NCI-H2227 (cell line): ENCODE measurements at regions not wholly inside any gene's neighbourhood (a gene's known extent, or its start where the extent isn't known, plus 50 kb on each side); places are given as distances from the start of the nearest gene placed in this dataset.

Source experiments
- DNase-seq: peaks from one replicate; lab custom pipeline; 2025; ENCODE audit not compliant: unreplicated experiment; lab: John Stamatoyannopoulos, UW

- no peak for DNase-seq
These were observed 320.9 kb upstream of the CITED2 start for GRCh38 chr6:139695361-139695760.

- no peak for DNase-seq
These were observed 319.3 kb upstream of the CITED2 start for GRCh38 chr6:139693735-139694134.

GRCh38 chr6:139690007-139690406, 315.6 kb upstream of the CITED2 start:
- no peak for DNase-seq

GRCh38 chr6:139687055-139687454, 312.6 kb upstream of the CITED2 start:
- DNase-seq, result no peak

GRCh38 chr6:139686308-139686707, 311.9 kb upstream of the CITED2 start:
- no peak for DNase-seq

GRCh38 chr6:139685009-139685408, 310.6 kb upstream of the CITED2 start:
- no peak for DNase-seq

GRCh38 chr6:139680819-139681218, 306.4 kb upstream of the CITED2 start:
- DNase-seq, result peak; percentile 22

GRCh38 chr6:139679516-139680179, 305.2 kb upstream of the CITED2 start:
- DNase-seq, result no peak

- no peak for DNase-seq
These were observed 302.3 kb upstream of the CITED2 start for GRCh38 chr6:139676718-139677117.

GRCh38 chr6:139666284-139666683, 291.8 kb upstream of the CITED2 start:
- no peak for DNase-seq

- no peak for DNase-seq
These were observed 289.5 kb upstream of the CITED2 start for GRCh38 chr6:139663996-139664395.

- DNase-seq, result no peak
These were observed 285.3 kb upstream of the CITED2 start for GRCh38 chr6:139659711-139660110.

GRCh38 chr6:139659196-139659595, 284.7 kb upstream of the CITED2 start:
- no peak for DNase-seq

- DNase-seq, result no peak
These were observed 282.7 kb upstream of the CITED2 start for GRCh38 chr6:139657119-139657518.

- peak; percentile 15 for DNase-seq
These were observed 281.6 kb upstream of the CITED2 start for GRCh38 chr6:139655783-139656705.

- no peak for DNase-seq
These were observed 280.7 kb upstream of the CITED2 start for GRCh38 chr6:139654888-139655782.

GRCh38 chr6:139654309-139654708, 279.9 kb upstream of the CITED2 start:
- DNase-seq, result no peak

GRCh38 chr6:139653111-139653510, 278.7 kb upstream of the CITED2 start:
- no peak for DNase-seq

- no peak for DNase-seq
These were observed 276.5 kb upstream of the CITED2 start for GRCh38 chr6:139650941-139651340.

GRCh38 chr6:139649732-139650131, 275.3 kb upstream of the CITED2 start:
- no peak for DNase-seq

- DNase-seq, result no peak
These were observed 274.7 kb upstream of the CITED2 start for GRCh38 chr6:139649128-139649527.
